Endodermal cell (in vitro differentiated cells): ENCODE measurements at regions not wholly inside any gene's neighbourhood (a gene's known extent, or its start where the extent isn't known, plus 50 kb on each side); places are given as distances from the start of the nearest gene placed in this dataset.

Experiments
- DNase-seq: peaks from one replicate; pipeline ENCODE4 v3.0.0-alpha.2; 2017
- H3K27ac ChIP-seq: 2 replicates; pipeline ENCODE4 v1.5.1; 2013; ENCODE audit warnings: mild to moderate bottlenecking, low read depth, low read length, moderate library complexity
- H3K27me3 ChIP-seq: 2 replicates; pipeline ENCODE4 v1.6.1; 2013; ENCODE audit warnings: mild to moderate bottlenecking, low read length, moderate library complexity; ENCODE audit not compliant: insufficient read depth, control insufficient read depth, poor library complexity, severe bottlenecking
- H3K36me3 ChIP-seq: 2 replicates; pipeline ENCODE4 v1.7.0; 2013; ENCODE audit warnings: mild to moderate bottlenecking, low read length, moderate library complexity; ENCODE audit not compliant: control insufficient read depth, insufficient read depth
- H3K4me1 ChIP-seq: one replicate; pipeline ENCODE4 v1.7.0; 2013; ENCODE audit warnings: low read length; ENCODE audit not compliant: control insufficient read depth, insufficient read depth
- H3K4me3 ChIP-seq: 2 replicates; pipeline ENCODE4 v1.5.1; 2013; ENCODE audit warnings: mild to moderate bottlenecking, low read length, moderate library complexity
- H3K9ac ChIP-seq: 2 replicates; pipeline ENCODE4 v1.6.1; 2013; ENCODE audit warnings: mild to moderate bottlenecking, low read length, moderate library complexity; ENCODE audit not compliant: poor library complexity, severe bottlenecking; ENCODE audit errors: extremely low read depth
- H3K9me3 ChIP-seq: 2 replicates; pipeline ENCODE4 v1.6.1; 2013; ENCODE audit warnings: mild to moderate bottlenecking, low read length, moderate library complexity; ENCODE audit not compliant: control insufficient read depth
- H3K27ac Mint-ChIP-seq: 2 replicates; pipeline ENCODE4 v1.8.0; 2020; ENCODE audit warnings: mixed read lengths
- H3K27me3 Mint-ChIP-seq: 2 replicates; pipeline ENCODE4 v1.8.0; 2021; ENCODE audit warnings: mild to moderate bottlenecking, mixed read lengths; ENCODE audit not compliant: insufficient read depth
- H3K36me3 Mint-ChIP-seq: 2 replicates; pipeline ENCODE4 v1.8.0; 2020; ENCODE audit warnings: low read depth, mixed read lengths
- H3K4me1 Mint-ChIP-seq: 2 replicates; pipeline ENCODE4 v1.8.0; 2020; ENCODE audit warnings: mixed read lengths
- H3K4me3 Mint-ChIP-seq: 2 replicates; pipeline ENCODE4 v1.8.0; 2020; ENCODE audit warnings: mild to moderate bottlenecking, moderate library complexity, mixed read lengths
- H3K9me3 Mint-ChIP-seq: 2 replicates; pipeline ENCODE4 v1.8.0; 2020; ENCODE audit warnings: mild to moderate bottlenecking, mixed read lengths
- CTCF ChIP-seq: fragments of 200-600 bp; sonication (generic); conservative IDR thresholded peaks from 2 replicates; pipeline ENCODE4 v1.5.0; 2021; ENCODE audit warnings: antibody characterized with exemption, mild to moderate bottlenecking
- WGBS, 2 experiments: methylation state at CpG; one replicate each; pipeline versions ENCODE4 v1.1.5 to v1.1.7; 2013; ENCODE audit warnings: missing lambda C conversion rate in 2 of 2, mixed read lengths in 1 of 2; ENCODE audit not compliant: insufficient coverage in 1 of 2, insufficient read length in 1 of 2; 5-methylcytosine and 5-hydroxymethylcytosine counted together

- 93 to 95% methylated on average over 4 of the region's 4 CpGs for WGBS, 2 experiments
- H3K4me3 ChIP-seq = no peak overlapping the region
- H3K36me3 ChIP-seq = no peaks in the 10 kb centered on the region
- H3K27ac ChIP-seq = no peak overlapping the region
- H3K36me3 Mint-ChIP-seq = no peaks in the 10 kb centered on the region
- no peaks in the 10 kb centered on the region for H3K9me3 ChIP-seq
- H3K9me3 Mint-ChIP-seq = no peaks in the 10 kb centered on the region
- H3K9ac ChIP-seq = no peak overlapping the region
- no peaks in the 10 kb centered on the region for H3K4me1 ChIP-seq
- TF ChIP-seq CTCF = no peak
- H3K27me3 ChIP-seq = no peaks in the 10 kb centered on the region
- no peaks in the 10 kb centered on the region for H3K27me3 Mint-ChIP-seq
- H3K4me1 Mint-ChIP-seq = peaks cover 1% of the 10 kb centered on the region
- no peak overlapping the region for H3K4me3 Mint-ChIP-seq
- no peak overlapping the region for H3K27ac Mint-ChIP-seq
- DNase-seq = no peak
Measured at GRCh38 chr9:10999646-11000045, 386.8 kb upstream of the PTPRD start.

GRCh38 chr9:11001546-11001945, 388.7 kb upstream of the PTPRD start:
- Mint-ChIP-seq H3K4me1 (peaks cover 1% of the 10 kb centered on the region), H3K36me3 (no peaks in the 10 kb centered on the region), H3K9me3 (no peaks in the 10 kb centered on the region), H3K27ac (no peak overlapping the region), H3K4me3 (no peak overlapping the region), H3K27me3 (no peaks in the 10 kb centered on the region)
- H3K4me1 ChIP-seq = no peaks in the 10 kb centered on the region
- H3K9me3 ChIP-seq = no peaks in the 10 kb centered on the region
- H3K4me3 ChIP-seq = no peak overlapping the region
- H3K36me3 ChIP-seq = no peaks in the 10 kb centered on the region
- no peak overlapping the region for H3K9ac ChIP-seq
- H3K27me3 ChIP-seq = no peaks in the 10 kb centered on the region
- DNase-seq = no peak
- no peak overlapping the region for H3K27ac ChIP-seq
- no peak for TF ChIP-seq CTCF

GRCh38 chr9:11002705-11003104, 389.9 kb upstream of the PTPRD start:
- H3K27me3 Mint-ChIP-seq = no peaks in the 10 kb centered on the region
- no peak overlapping the region for H3K27ac Mint-ChIP-seq
- H3K36me3 Mint-ChIP-seq = no peaks in the 10 kb centered on the region
- Histone ChIP-seq H3K4me1 (no peaks in the 10 kb centered on the region), H3K9me3 (no peaks in the 10 kb centered on the region), H3K4me3 (no peak overlapping the region), H3K36me3 (no peaks in the 10 kb centered on the region), H3K27ac (no peak overlapping the region), H3K27me3 (no peaks in the 10 kb centered on the region), H3K9ac (no peak overlapping the region)
- no peaks in the 10 kb centered on the region for H3K9me3 Mint-ChIP-seq
- H3K4me1 Mint-ChIP-seq = peaks cover 1% of the 10 kb centered on the region
- no peak overlapping the region for H3K4me3 Mint-ChIP-seq
- DNase-seq = no peak
- whole genome bisulfite sequencing, 2 experiments = 43 to 45% methylated on average over 1 of the region's 1 CpG
- no peak for TF ChIP-seq CTCF
